Stomach smooth muscle (tissue), 2 donors: ENCODE measurements at regions not wholly inside any gene's neighbourhood (a gene's known extent, or its start where the extent isn't known, plus 50 kb on each side); places are given as distances from the start of the nearest gene placed in this dataset.

Experiments
- H3K27ac ChIP-seq: one replicate; pipeline ENCODE4 v1.7.0; 2013; ENCODE audit warnings: mild to moderate bottlenecking, low read length, inconsistent platforms
- H3K27me3 ChIP-seq, 2 donors: one replicate each; pipeline ENCODE4 v1.7.0; 2013; ENCODE audit warnings: low read length in 2 of 2; ENCODE audit not compliant: insufficient read depth in 2 of 2, control insufficient read depth in 1 of 2
- H3K36me3 ChIP-seq, 2 donors: one replicate each; pipeline ENCODE4 v1.7.0; 2013; ENCODE audit warnings: low read length in 2 of 2; ENCODE audit not compliant: control insufficient read depth in 2 of 2, insufficient read depth in 2 of 2
- H3K4me1 ChIP-seq: one replicate; pipeline ENCODE4 v1.7.0; 2013; ENCODE audit warnings: low read length; ENCODE audit not compliant: control insufficient read depth, insufficient read depth
- H3K4me3 ChIP-seq, 2 donors: one replicate each; pipeline ENCODE4 v1.7.0; 2013; ENCODE audit warnings: low read length in 2 of 2
- H3K9ac ChIP-seq, 2 donors: one replicate each; pipeline ENCODE4 v1.7.0; 2013; ENCODE audit warnings: low read length in 2 of 2, mild to moderate bottlenecking in 1 of 2
- H3K9me3 ChIP-seq, 2 donors: one replicate each; pipeline ENCODE4 v1.7.0; 2013; ENCODE audit warnings: low read length in 2 of 2; ENCODE audit not compliant: control insufficient read depth in 2 of 2
- donor health status: healthy.
- donor health status: Pancreatic carcinoma.

- Histone ChIP-seq H3K9me3 (no peaks in the 10 kb centered on the region), H3K9ac (no peak overlapping the region), H3K27me3 (no peaks in the 10 kb centered on the region), H3K27ac (peak overlapping the region; percentile 86), H3K4me3 (peak overlapping the region in 1 of 2 donors; percentile 54), H3K4me1 (peaks cover 21% of the 10 kb centered on the region), H3K36me3 (no peaks in the 10 kb centered on the region)
Measured at GRCh38 chr1:181153634-181153961, 65.1 kb downstream of the IER5 start.

GRCh38 chr1:181155339-181155738 lies 66.8 kb downstream of the IER5 start:
- H3K9me3 ChIP-seq, result no peaks in the 10 kb centered on the region
- H3K9ac ChIP-seq, result no peak overlapping the region
- H3K27me3 ChIP-seq, result no peaks in the 10 kb centered on the region
- H3K4me1 ChIP-seq, result peaks cover 21% of the 10 kb centered on the region
- no peak overlapping the region for H3K4me3 ChIP-seq
- no peaks in the 10 kb centered on the region for H3K36me3 ChIP-seq
- H3K27ac ChIP-seq, result no peak overlapping the region

- no peaks in the 10 kb centered on the region for H3K4me1 ChIP-seq
- no peaks in the 10 kb centered on the region for H3K27me3 ChIP-seq
- H3K9ac ChIP-seq, result no peak overlapping the region
- H3K27ac ChIP-seq, result no peak overlapping the region
- H3K4me3 ChIP-seq, result no peak overlapping the region
- no peaks in the 10 kb centered on the region for H3K36me3 ChIP-seq
- H3K9me3 ChIP-seq, result no peaks in the 10 kb centered on the region
Measured at GRCh38 chr1:181159451-181160140, 71.1 kb downstream of the IER5 start.

- Histone ChIP-seq H3K36me3 (no peaks in the 10 kb centered on the region), H3K9me3 (no peaks in the 10 kb centered on the region), H3K4me1 (no peaks in the 10 kb centered on the region), H3K9ac (no peak overlapping the region), H3K27ac (no peak overlapping the region), H3K4me3 (no peak overlapping the region), H3K27me3 (no peaks in the 10 kb centered on the region)
Measured at GRCh38 chr1:181160322-181160721, 71.8 kb downstream of the IER5 start.

- no peak overlapping the region for H3K4me3 ChIP-seq
- no peak overlapping the region for H3K27ac ChIP-seq
- H3K9me3 ChIP-seq, result no peaks in the 10 kb centered on the region
- H3K9ac ChIP-seq, result no peak overlapping the region
- peaks cover 2% of the 10 kb centered on the region for H3K4me1 ChIP-seq
- no peaks in the 10 kb centered on the region for H3K27me3 ChIP-seq
- H3K36me3 ChIP-seq, result no peaks in the 10 kb centered on the region
Measured at GRCh38 chr1:181160998-181161870, 72.7 kb downstream of the IER5 start.

GRCh38 chr1:181163662-181164061 lies 75.2 kb downstream of the IER5 start:
- H3K27ac ChIP-seq, result no peak overlapping the region
- H3K4me3 ChIP-seq, result no peak overlapping the region
- no peaks in the 10 kb centered on the region for H3K27me3 ChIP-seq
- no peak overlapping the region for H3K9ac ChIP-seq
- no peaks in the 10 kb centered on the region for H3K36me3 ChIP-seq
- no peaks in the 10 kb centered on the region for H3K9me3 ChIP-seq
- H3K4me1 ChIP-seq, result peaks cover 5% of the 10 kb centered on the region

GRCh38 chr1:181166377-181167196 lies 78.1 kb downstream of the IER5 start:
- Histone ChIP-seq H3K27ac (no peak overlapping the region), H3K9ac (no peak overlapping the region), H3K36me3 (no peaks in the 10 kb centered on the region), H3K4me3 (peak overlapping the region; percentile 30 to 52), H3K9me3 (no peaks in the 10 kb centered on the region), H3K4me1 (peaks cover 5% of the 10 kb centered on the region), H3K27me3 (no peaks in the 10 kb centered on the region)

GRCh38 chr1:181169281-181169865 lies 80.9 kb downstream of the IER5 start:
- H3K27me3 ChIP-seq, result peaks cover 0 to 2% of the 10 kb centered on the region in 2 donors
- no peaks in the 10 kb centered on the region for H3K36me3 ChIP-seq
- no peak overlapping the region for H3K4me3 ChIP-seq
- H3K9ac ChIP-seq, result no peak overlapping the region
- peaks cover 0 to 7% of the 10 kb centered on the region in 2 donors for H3K9me3 ChIP-seq
- no peak overlapping the region for H3K27ac ChIP-seq
- peaks cover 5% of the 10 kb centered on the region for H3K4me1 ChIP-seq

GRCh38 chr1:181170194-181170593 lies 81.7 kb downstream of the IER5 start:
- H3K36me3 ChIP-seq, result no peaks in the 10 kb centered on the region
- H3K4me1 ChIP-seq, result peaks cover 5% of the 10 kb centered on the region
- no peak overlapping the region for H3K9ac ChIP-seq
- peaks cover 0 to 7% of the 10 kb centered on the region in 2 donors for H3K9me3 ChIP-seq
- peaks cover 0 to 2% of the 10 kb centered on the region in 2 donors for H3K27me3 ChIP-seq
- no peak overlapping the region for H3K4me3 ChIP-seq
- H3K27ac ChIP-seq, result no peak overlapping the region

- no peak overlapping the region for H3K9ac ChIP-seq
- no peak overlapping the region for H3K4me3 ChIP-seq
- H3K9me3 ChIP-seq, result peaks cover 0 to 7% of the 10 kb centered on the region in 2 donors
- H3K36me3 ChIP-seq, result no peaks in the 10 kb centered on the region
- peaks cover 0 to 2% of the 10 kb centered on the region in 2 donors for H3K27me3 ChIP-seq
- H3K4me1 ChIP-seq, result no peaks in the 10 kb centered on the region
- no peak overlapping the region for H3K27ac ChIP-seq
Measured at GRCh38 chr1:181172082-181172481, 83.6 kb downstream of the IER5 start.
